HG03565 (cell line): ENCODE measurements at regions not wholly inside any gene's neighbourhood (a gene's known extent, or its start where the extent isn't known, plus 50 kb on each side); places are given as distances from the start of the nearest gene placed in this dataset.
"Not testable (repeated sequence)": the region's sequence is repeated elsewhere in the genome, so short reads cannot be mapped to it uniquely, and the experiment has no call there.

ENCODE experiments used
- ATAC-seq: cut with Tn5 transposase; IDR thresholded peaks from one replicate; pipeline ENCODE4 v1.9.1; 2021; ENCODE audit warnings: mild to moderate bottlenecking, moderate library complexity; ENCODE audit not compliant: unreplicated experiment

- ATAC-seq: no peak
Observed at GRCh38 chr2:83104202-83104601, 1354.9 kb downstream of the SUCLG1 start.

- no peak for ATAC-seq
Observed at GRCh38 chr2:83103613-83104012, 1355.5 kb downstream of the SUCLG1 start.

- ATAC-seq: not testable (repeated sequence)
Observed at GRCh38 chr2:83089051-83089450, 1370.0 kb downstream of the SUCLG1 start.

- ATAC-seq: no peak
Observed at GRCh38 chr2:83085869-83086268, 1373.2 kb downstream of the SUCLG1 start.

GRCh38 chr2:83081826-83082690 lies 1377.0 kb downstream of the SUCLG1 start:
- no peak for ATAC-seq

GRCh38 chr2:83079007-83079406 lies 1380.1 kb downstream of the SUCLG1 start:
- no peak for ATAC-seq

GRCh38 chr2:83072767-83073166 lies 1386.3 kb downstream of the SUCLG1 start:
- no peak for ATAC-seq

GRCh38 chr2:83071914-83072313 lies 1387.2 kb downstream of the SUCLG1 start:
- no peak for ATAC-seq

- no peak for ATAC-seq
Observed at GRCh38 chr2:83071352-83071751, 1387.7 kb downstream of the SUCLG1 start.

- ATAC-seq: no peak
Observed at GRCh38 chr2:83069724-83070123, 1389.4 kb downstream of the SUCLG1 start.

GRCh38 chr2:83068714-83069113 lies 1390.4 kb downstream of the SUCLG1 start:
- ATAC-seq: no peak

GRCh38 chr2:83067947-83068346 lies 1391.1 kb downstream of the SUCLG1 start:
- no peak for ATAC-seq

GRCh38 chr2:83063933-83064332 lies 1395.1 kb downstream of the SUCLG1 start:
- no peak for ATAC-seq

GRCh38 chr2:83063511-83063910 lies 1395.6 kb downstream of the SUCLG1 start:
- no peak for ATAC-seq

GRCh38 chr2:83058683-83059082 lies 1400.4 kb downstream of the SUCLG1 start:
- no peak for ATAC-seq

- no peak for ATAC-seq
Observed at GRCh38 chr2:83055376-83056010, 1403.6 kb downstream of the SUCLG1 start.

GRCh38 chr2:83054751-83055150 lies 1404.3 kb downstream of the SUCLG1 start:
- ATAC-seq: no peak

- ATAC-seq: no peak
Observed at GRCh38 chr2:83051538-83052170, 1407.4 kb downstream of the SUCLG1 start.

- no peak for ATAC-seq
Observed at GRCh38 chr2:83042053-83042452, 1417.0 kb downstream of the SUCLG1 start.

GRCh38 chr2:83022631-83023210 lies 1436.4 kb downstream of the SUCLG1 start:
- ATAC-seq: no peak

- no peak for ATAC-seq
Observed at GRCh38 chr2:83017366-83018090, 1441.6 kb downstream of the SUCLG1 start.
